HG03565 (cell line): ENCODE measurements at regions not wholly inside any gene's neighbourhood (a gene's known extent, or its start where the extent isn't known, plus 50 kb on each side); places are given as distances from the start of the nearest gene placed in this dataset.

Source experiments
- ATAC-seq: cut with Tn5 transposase; IDR thresholded peaks from one replicate; pipeline ENCODE4 v1.9.1; 2021; ENCODE audit warnings: mild to moderate bottlenecking, moderate library complexity; ENCODE audit not compliant: unreplicated experiment

- ATAC-seq, result no peak
Observed at GRCh38 chr2:5368263-5368662, 323.9 kb upstream of the SOX11 start.

GRCh38 chr2:5369510-5369909 lies 322.7 kb upstream of the SOX11 start:
- no peak for ATAC-seq

GRCh38 chr2:5370158-5370557 lies 322.0 kb upstream of the SOX11 start:
- ATAC-seq, result no peak

GRCh38 chr2:5372141-5372540 lies 320.0 kb upstream of the SOX11 start:
- no peak for ATAC-seq

- ATAC-seq, result no peak
Observed at GRCh38 chr2:5373200-5373599, 319.0 kb upstream of the SOX11 start.

- no peak for ATAC-seq
Observed at GRCh38 chr2:5374762-5375161, 317.4 kb upstream of the SOX11 start.

- ATAC-seq, result no peak
Observed at GRCh38 chr2:5377323-5377722, 314.9 kb upstream of the SOX11 start.

- ATAC-seq, result no peak
Observed at GRCh38 chr2:5379811-5380210, 312.4 kb upstream of the SOX11 start.

- no peak for ATAC-seq
Observed at GRCh38 chr2:5385596-5385995, 306.6 kb upstream of the SOX11 start.

GRCh38 chr2:5387406-5387805 lies 304.8 kb upstream of the SOX11 start:
- no peak for ATAC-seq

- no peak for ATAC-seq
Observed at GRCh38 chr2:5389740-5390139, 302.4 kb upstream of the SOX11 start.

- ATAC-seq, result no peak
Observed at GRCh38 chr2:5391362-5391761, 300.8 kb upstream of the SOX11 start.

GRCh38 chr2:5392658-5393057 lies 299.5 kb upstream of the SOX11 start:
- no peak for ATAC-seq

GRCh38 chr2:5393474-5393873 lies 298.7 kb upstream of the SOX11 start:
- no peak for ATAC-seq

GRCh38 chr2:5394223-5394622 lies 298.0 kb upstream of the SOX11 start:
- no peak for ATAC-seq

GRCh38 chr2:5401115-5401657 lies 291.0 kb upstream of the SOX11 start:
- ATAC-seq, result no peak

GRCh38 chr2:5403392-5403791 lies 288.8 kb upstream of the SOX11 start:
- ATAC-seq, result no peak

- no peak for ATAC-seq
Observed at GRCh38 chr2:5409898-5410381, 282.2 kb upstream of the SOX11 start.

- no peak for ATAC-seq
Observed at GRCh38 chr2:5410991-5411700, 281.0 kb upstream of the SOX11 start.

GRCh38 chr2:5412001-5412400 lies 280.2 kb upstream of the SOX11 start:
- no peak for ATAC-seq

GRCh38 chr2:5433855-5434254 lies 258.3 kb upstream of the SOX11 start:
- no peak for ATAC-seq

GRCh38 chr2:5437375-5437774 lies 254.8 kb upstream of the SOX11 start:
- no peak for ATAC-seq

GRCh38 chr2:5440174-5440573 lies 252.0 kb upstream of the SOX11 start:
- ATAC-seq, result no peak
